Neural cell (in vitro differentiated cells): ENCODE measurements at regions not wholly inside any gene's neighbourhood (a gene's known extent, or its start where the extent isn't known, plus 50 kb on each side); places are given as distances from the start of the nearest gene placed in this dataset.
"Not testable (repeated sequence)": the region's sequence is repeated elsewhere in the genome, so short reads cannot be mapped to it uniquely, and the experiment has no call there.

Experiments used
- H2AFZ ChIP-seq: fragments of 200-600, 300-800 bp; sonication (generic), shearing (Covaris generic); 2 replicates; pipeline ENCODE4 v1.6.0; 2014; ENCODE audit warnings: low read depth, mild to moderate bottlenecking, antibody characterized with exemption, low read length, moderate library complexity
- H3F3A ChIP-seq: fragments of 200-600 bp; shearing (Covaris generic); 2 replicates; pipeline ENCODE4 v1.6.1; 2016; ENCODE audit warnings: mild to moderate bottlenecking, moderate library complexity, mixed read lengths, antibody characterized with exemption, low read length; ENCODE audit not compliant: insufficient read depth, poor library complexity, severe bottlenecking
- H3K27ac ChIP-seq: fragments of 200-600, 300-800 bp; sonication (generic), shearing (Covaris generic); 2 replicates; pipeline ENCODE4 v1.5.1; 2014; ENCODE audit warnings: mild to moderate bottlenecking, low read length, moderate library complexity
- H3K27me3 ChIP-seq: fragments of 300-800, 200-600 bp; sonication (generic), shearing (Covaris generic); 2 replicates; pipeline ENCODE4 v1.6.0; 2014; ENCODE audit warnings: mild to moderate bottlenecking, low read depth, low read length, moderate library complexity; ENCODE audit not compliant: insufficient read depth
- H3K36me3 ChIP-seq: fragments of 300-800, 200-600 bp; sonication (generic), shearing (Covaris generic); 2 replicates; pipeline ENCODE4 v1.5.1; 2014; ENCODE audit warnings: mild to moderate bottlenecking, antibody characterized with exemption, low read length, moderate library complexity; ENCODE audit not compliant: insufficient read depth
- H3K4me2 ChIP-seq: fragments of 300-800, 200-600 bp; sonication (generic), shearing (Covaris generic); 2 replicates; pipeline ENCODE4 v1.6.0; 2014; ENCODE audit warnings: mild to moderate bottlenecking, low read length
- H3K4me3 ChIP-seq: fragments of 300-800, 200-600 bp; sonication (generic), shearing (Covaris generic); 2 replicates; pipeline ENCODE4 v1.5.1; 2014; ENCODE audit warnings: mild to moderate bottlenecking, low read length, moderate library complexity
- H3K79me2 ChIP-seq: fragments of 200-600 bp; shearing (Covaris generic); replicated peaks from 2 replicates; pipeline ENCODE4 v1.6.0; 2014; ENCODE audit warnings: mild to moderate bottlenecking, low read length, moderate library complexity; ENCODE audit not compliant: insufficient read depth
- H3K9ac ChIP-seq: fragments of 300-800, 200-600 bp; sonication (generic), shearing (Covaris generic); 2 replicates; pipeline ENCODE4 v1.6.1; 2016; ENCODE audit warnings: mild to moderate bottlenecking, low read length, mixed read lengths
- H3K9me2 ChIP-seq: fragments of 200-600 bp; shearing (Covaris generic); 2 replicates; pipeline ENCODE4 v1.6.1; 2016; ENCODE audit warnings: mild to moderate bottlenecking, low read length, mixed read lengths; ENCODE audit not compliant: insufficient read depth
- H3K9me3 ChIP-seq: fragments of 200-600, 300-800 bp; sonication (generic), shearing (Covaris generic); 2 replicates; pipeline ENCODE4 v1.6.1; 2016; ENCODE audit warnings: mild to moderate bottlenecking, mixed run types, low read length, moderate library complexity, mixed read lengths
- H4K20me1 ChIP-seq: fragments of 200-600 bp; shearing (Covaris generic); 2 replicates; pipeline ENCODE4 v1.6.1; 2016; ENCODE audit warnings: mild to moderate bottlenecking, mixed run types; ENCODE audit not compliant: insufficient read depth
- EP300 ChIP-seq: fragments of 450-650 bp; conservative IDR thresholded peaks from 2 replicates; pipeline ENCODE4 v1.6.1; 2014; ENCODE audit warnings: antibody characterized with exemption, mild to moderate bottlenecking, moderate library complexity; ENCODE audit not compliant: poor library complexity, severe bottlenecking
- EZH2 ChIP-seq: fragments of 200-600, 300-800 bp; shearing (Covaris generic), sonication (generic); IDR thresholded peaks from 2 replicates; pipeline ENCODE4 v1.6.1; 2014; ENCODE audit warnings: antibody characterized with exemption, low read length, borderline replicate concordance, mild to moderate bottlenecking; ENCODE audit not compliant: insufficient read depth, poor library complexity, severe bottlenecking
- MXI1 ChIP-seq: fragments of 450-650 bp; conservative IDR thresholded peaks from 2 replicates; pipeline ENCODE4 v1.6.1; 2014; ENCODE audit warnings: antibody characterized with exemption, mild to moderate bottlenecking; ENCODE audit not compliant: poor library complexity, severe bottlenecking
- POLR2AphosphoS5 ChIP-seq: IDR thresholded peaks from 2 replicates; pipeline ENCODE4 v1.6.1; 2012
- RAD21 ChIP-seq: fragments of 450-650 bp; conservative IDR thresholded peaks from 2 replicates; pipeline ENCODE4 v1.6.1; 2014; ENCODE audit warnings: antibody characterized with exemption, mild to moderate bottlenecking, moderate library complexity
- SMC3 ChIP-seq: fragments of 450-650 bp; conservative IDR thresholded peaks from 2 replicates; pipeline ENCODE4 v1.6.1; 2014; ENCODE audit warnings: antibody characterized with exemption, mild to moderate bottlenecking, moderate library complexity; ENCODE audit not compliant: poor library complexity
- TAF1 ChIP-seq: IDR thresholded peaks from 2 replicates; pipeline ENCODE4 v1.6.1; 2012; ENCODE audit warnings: low read depth
- TF ChIP-seq, protein P1 (sequence below): IDR thresholded peaks from 2 replicates; pipeline ENCODE4 v1.6.1; 2012; ENCODE audit warnings: borderline replicate concordance
- TF ChIP-seq, protein P2 (sequence below): fragments of 450-650 bp; IDR thresholded peaks from 2 replicates; pipeline ENCODE4 v1.5.1; 2014; ENCODE audit warnings: antibody characterized with exemption, mild to moderate bottlenecking, moderate library complexity; ENCODE audit not compliant: poor library complexity, severe bottlenecking

DNA sequence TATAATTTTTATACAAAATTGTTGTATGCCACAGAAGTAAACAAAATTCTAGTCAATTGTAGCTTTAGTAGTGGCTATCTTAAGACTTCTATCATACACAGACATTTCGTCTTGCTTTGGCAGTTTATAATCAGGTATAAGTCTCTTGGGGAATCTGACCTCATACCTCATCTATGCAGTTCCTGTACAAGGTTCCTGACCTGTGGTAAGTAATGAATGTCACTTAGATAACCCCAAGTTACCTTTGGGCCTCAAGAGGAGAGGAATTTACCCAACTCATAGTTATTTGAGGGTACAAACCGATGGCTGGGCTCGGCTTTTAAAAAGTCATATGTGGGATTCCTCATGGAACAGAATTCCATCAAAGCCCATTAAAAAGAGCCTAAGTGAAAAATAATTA lies 58.8 kb upstream of the UNC93A start:
- H3K4me2 ChIP-seq: no peak overlapping the region
- no peak overlapping the region for H3K27ac ChIP-seq
- no peaks in the 10 kb centered on the region for H3F3A ChIP-seq
- no peaks in the 10 kb centered on the region for H3K27me3 ChIP-seq
- no peaks in the 10 kb centered on the region for H3K36me3 ChIP-seq
- H3K4me3 ChIP-seq: no peak overlapping the region
- no peaks in the 10 kb centered on the region for H3K79me2 ChIP-seq
- no peaks in the 10 kb centered on the region for H3K9me3 ChIP-seq
- TF ChIP-seq, protein P1, sequence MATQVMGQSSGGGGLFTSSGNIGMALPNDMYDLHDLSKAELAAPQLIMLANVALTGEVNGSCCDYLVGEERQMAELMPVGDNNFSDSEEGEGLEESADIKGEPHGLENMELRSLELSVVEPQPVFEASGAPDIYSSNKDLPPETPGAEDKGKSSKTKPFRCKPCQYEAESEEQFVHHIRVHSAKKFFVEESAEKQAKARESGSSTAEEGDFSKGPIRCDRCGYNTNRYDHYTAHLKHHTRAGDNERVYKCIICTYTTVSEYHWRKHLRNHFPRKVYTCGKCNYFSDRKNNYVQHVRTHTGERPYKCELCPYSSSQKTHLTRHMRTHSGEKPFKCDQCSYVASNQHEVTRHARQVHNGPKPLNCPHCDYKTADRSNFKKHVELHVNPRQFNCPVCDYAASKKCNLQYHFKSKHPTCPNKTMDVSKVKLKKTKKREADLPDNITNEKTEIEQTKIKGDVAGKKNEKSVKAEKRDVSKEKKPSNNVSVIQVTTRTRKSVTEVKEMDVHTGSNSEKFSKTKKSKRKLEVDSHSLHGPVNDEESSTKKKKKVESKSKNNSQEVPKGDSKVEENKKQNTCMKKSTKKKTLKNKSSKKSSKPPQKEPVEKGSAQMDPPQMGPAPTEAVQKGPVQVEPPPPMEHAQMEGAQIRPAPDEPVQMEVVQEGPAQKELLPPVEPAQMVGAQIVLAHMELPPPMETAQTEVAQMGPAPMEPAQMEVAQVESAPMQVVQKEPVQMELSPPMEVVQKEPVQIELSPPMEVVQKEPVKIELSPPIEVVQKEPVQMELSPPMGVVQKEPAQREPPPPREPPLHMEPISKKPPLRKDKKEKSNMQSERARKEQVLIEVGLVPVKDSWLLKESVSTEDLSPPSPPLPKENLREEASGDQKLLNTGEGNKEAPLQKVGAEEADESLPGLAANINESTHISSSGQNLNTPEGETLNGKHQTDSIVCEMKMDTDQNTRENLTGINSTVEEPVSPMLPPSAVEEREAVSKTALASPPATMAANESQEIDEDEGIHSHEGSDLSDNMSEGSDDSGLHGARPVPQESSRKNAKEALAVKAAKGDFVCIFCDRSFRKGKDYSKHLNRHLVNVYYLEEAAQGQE: no peak
- TF ChIP-seq SMC3 (no peak), RAD21 (no peak), MXI1 (no peak), EP300 (no peak), EZH2 (no peak), TAF1 (no peak), POLR2AphosphoS5 (no peak)
- TF ChIP-seq, protein P2, sequence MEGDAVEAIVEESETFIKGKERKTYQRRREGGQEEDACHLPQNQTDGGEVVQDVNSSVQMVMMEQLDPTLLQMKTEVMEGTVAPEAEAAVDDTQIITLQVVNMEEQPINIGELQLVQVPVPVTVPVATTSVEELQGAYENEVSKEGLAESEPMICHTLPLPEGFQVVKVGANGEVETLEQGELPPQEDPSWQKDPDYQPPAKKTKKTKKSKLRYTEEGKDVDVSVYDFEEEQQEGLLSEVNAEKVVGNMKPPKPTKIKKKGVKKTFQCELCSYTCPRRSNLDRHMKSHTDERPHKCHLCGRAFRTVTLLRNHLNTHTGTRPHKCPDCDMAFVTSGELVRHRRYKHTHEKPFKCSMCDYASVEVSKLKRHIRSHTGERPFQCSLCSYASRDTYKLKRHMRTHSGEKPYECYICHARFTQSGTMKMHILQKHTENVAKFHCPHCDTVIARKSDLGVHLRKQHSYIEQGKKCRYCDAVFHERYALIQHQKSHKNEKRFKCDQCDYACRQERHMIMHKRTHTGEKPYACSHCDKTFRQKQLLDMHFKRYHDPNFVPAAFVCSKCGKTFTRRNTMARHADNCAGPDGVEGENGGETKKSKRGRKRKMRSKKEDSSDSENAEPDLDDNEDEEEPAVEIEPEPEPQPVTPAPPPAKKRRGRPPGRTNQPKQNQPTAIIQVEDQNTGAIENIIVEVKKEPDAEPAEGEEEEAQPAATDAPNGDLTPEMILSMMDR: no peak
- no peak overlapping the region for H3K9ac ChIP-seq
- no peaks in the 10 kb centered on the region for H3K9me2 ChIP-seq
- H4K20me1 ChIP-seq: no peaks in the 10 kb centered on the region
- H2AFZ ChIP-seq: no peak overlapping the region

DNA sequence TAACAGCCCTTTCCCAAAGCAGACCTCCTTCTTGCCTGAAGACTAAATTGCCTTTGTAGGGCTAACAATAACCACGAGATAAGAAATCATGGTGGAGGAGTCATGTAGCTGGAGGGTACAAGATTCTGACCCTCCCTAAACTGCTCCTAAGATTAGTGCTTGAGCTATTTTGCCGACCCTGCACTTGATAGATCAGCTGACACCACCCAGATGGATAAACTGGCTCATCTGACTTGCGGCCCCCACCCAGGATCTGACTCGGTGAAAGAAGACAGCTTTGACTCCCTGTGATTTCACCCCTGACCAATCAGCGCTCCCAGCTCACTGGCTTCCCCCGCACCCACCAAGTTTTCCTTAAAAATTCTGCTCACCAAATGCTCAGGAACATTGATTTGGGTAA lies 57.6 kb upstream of the UNC93A start:
- H3K9me3 ChIP-seq: no peaks in the 10 kb centered on the region
- H3K27me3 ChIP-seq: no peaks in the 10 kb centered on the region
- no peak overlapping the region for H2AFZ ChIP-seq
- H3K36me3 ChIP-seq: no peaks in the 10 kb centered on the region
- H3F3A ChIP-seq: no peaks in the 10 kb centered on the region
- no peak overlapping the region for H3K4me2 ChIP-seq
- no peaks in the 10 kb centered on the region for H3K9me2 ChIP-seq
- no peak overlapping the region for H3K4me3 ChIP-seq
- H3K27ac ChIP-seq: no peak overlapping the region
- no peaks in the 10 kb centered on the region for H4K20me1 ChIP-seq
- no peak for TF ChIP-seq EZH2
- TF ChIP-seq MXI1: no peak
- no peak for TF ChIP-seq TAF1
- TF ChIP-seq RAD21: no peak
- TF ChIP-seq POLR2AphosphoS5: no peak
- TF ChIP-seq SMC3: no peak
- TF ChIP-seq, protein P1: no peak
- TF ChIP-seq EP300: no peak
- TF ChIP-seq, protein P2: no peak
- no peaks in the 10 kb centered on the region for H3K79me2 ChIP-seq
- no peak overlapping the region for H3K9ac ChIP-seq

DNA sequence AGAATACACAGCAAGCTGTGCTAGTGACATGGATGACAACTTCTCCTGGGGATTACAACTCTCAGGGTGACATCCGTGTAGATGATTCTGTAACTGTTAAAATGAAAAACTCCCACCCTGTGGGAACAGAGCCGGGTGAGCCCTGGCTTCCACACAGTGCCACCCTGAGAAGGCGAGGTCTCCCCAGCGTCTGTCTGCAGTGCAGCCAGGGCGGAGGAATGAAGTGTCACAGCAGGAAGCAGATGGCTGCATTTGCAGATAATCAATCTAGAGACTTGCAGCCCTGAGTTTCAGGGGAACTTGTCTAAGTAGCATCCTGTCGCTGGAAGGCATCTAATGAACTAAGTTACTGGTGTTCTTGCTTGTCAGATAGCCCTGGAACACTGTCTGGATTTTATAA lies 56.5 kb upstream of the UNC93A start:
- H3K9me3 ChIP-seq, H3K4me2 ChIP-seq, H3K27me3 ChIP-seq, H3K36me3 ChIP-seq, H3K4me3 ChIP-seq, H3K79me2 ChIP-seq, H3K9me2 ChIP-seq, H3K27ac ChIP-seq, H3F3A ChIP-seq, H4K20me1 ChIP-seq, H3K9ac ChIP-seq, H2AFZ ChIP-seq: not testable (repeated sequence)
